ENCODE measurements at regions not wholly inside any gene's neighbourhood (a gene's known extent, or its start where the extent isn't known, plus 50 kb on each side); places are given as distances from the start of the nearest gene placed in this dataset.

DNA sequence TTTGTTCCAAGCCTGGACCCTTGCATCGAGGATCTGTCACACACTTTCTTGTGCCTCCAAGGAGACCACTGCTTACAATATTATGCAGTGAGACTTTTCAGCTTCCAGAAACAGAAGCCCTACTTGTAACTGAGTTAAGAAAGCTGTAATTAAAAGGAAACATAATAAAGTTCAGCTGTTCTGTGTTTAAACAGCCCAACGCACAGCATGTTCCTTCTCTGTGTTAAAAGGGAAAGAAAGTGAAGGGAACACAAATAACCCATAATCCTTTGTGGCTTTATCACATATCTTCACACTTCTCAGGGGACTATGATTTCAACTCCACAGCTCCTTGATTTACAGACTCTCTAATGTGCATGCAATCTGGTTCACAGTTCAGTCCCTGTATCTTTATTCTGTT, 200.3 kb upstream of the MTNR1B start:
- 0 out of 7 replicates have a peak overlapping the region, but pooled peaks of 1 of the 3 experiments have one; percentile 7 for H3K27ac Mint-ChIP-seq
- H2BK12ac ChIP-seq (ENCODE audit: insufficient read length, low read depth, low read length) = no peak overlapping the region
- no peak overlapping the region for H3K4me2 ChIP-seq (ENCODE audit: insufficient read depth, insufficient read length, low read length)
- no peaks in the 10 kb centered on the region for H3K9me3 Mint-ChIP-seq
- H3K56ac ChIP-seq (ENCODE audit: insufficient read length, low read depth, low read length) = no peak overlapping the region
- WGBS (ENCODE audit: extremely low coverage, insufficient read length, low lambda C conversion rate) = no CpG with 5 or more reads among the region's 2 CpGs
- H4K20me1 ChIP-seq (ENCODE audit: control insufficient read depth, insufficient read depth, insufficient read length) = no peaks in the 10 kb centered on the region
- H3K27me3 Mint-ChIP-seq (ENCODE audit: low read depth) = no peaks in the 10 kb centered on the region
- TF ChIP-seq, protein P1, sequence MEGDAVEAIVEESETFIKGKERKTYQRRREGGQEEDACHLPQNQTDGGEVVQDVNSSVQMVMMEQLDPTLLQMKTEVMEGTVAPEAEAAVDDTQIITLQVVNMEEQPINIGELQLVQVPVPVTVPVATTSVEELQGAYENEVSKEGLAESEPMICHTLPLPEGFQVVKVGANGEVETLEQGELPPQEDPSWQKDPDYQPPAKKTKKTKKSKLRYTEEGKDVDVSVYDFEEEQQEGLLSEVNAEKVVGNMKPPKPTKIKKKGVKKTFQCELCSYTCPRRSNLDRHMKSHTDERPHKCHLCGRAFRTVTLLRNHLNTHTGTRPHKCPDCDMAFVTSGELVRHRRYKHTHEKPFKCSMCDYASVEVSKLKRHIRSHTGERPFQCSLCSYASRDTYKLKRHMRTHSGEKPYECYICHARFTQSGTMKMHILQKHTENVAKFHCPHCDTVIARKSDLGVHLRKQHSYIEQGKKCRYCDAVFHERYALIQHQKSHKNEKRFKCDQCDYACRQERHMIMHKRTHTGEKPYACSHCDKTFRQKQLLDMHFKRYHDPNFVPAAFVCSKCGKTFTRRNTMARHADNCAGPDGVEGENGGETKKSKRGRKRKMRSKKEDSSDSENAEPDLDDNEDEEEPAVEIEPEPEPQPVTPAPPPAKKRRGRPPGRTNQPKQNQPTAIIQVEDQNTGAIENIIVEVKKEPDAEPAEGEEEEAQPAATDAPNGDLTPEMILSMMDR (conservative IDR thresholded peaks at IDR 0.05) = no peak
- peaks cover 0 to 6% (median 0%) of the 10 kb centered on the region in 3 experiments; a peak in 2 of 7 replicates for H3K36me3 Mint-ChIP-seq (ENCODE audit: insufficient read depth in 1 of 3, low read depth in 3 of 3)
- H3K27ac ChIP-seq (ENCODE audit: insufficient read length, low read depth, low read length) = no peak overlapping the region
- H3K23me2 ChIP-seq (ENCODE audit: insufficient read length, low read depth, low read length, poor library complexity, severe bottlenecking) = no peaks in the 10 kb centered on the region
- H3K79me2 ChIP-seq (ENCODE audit: insufficient read depth, low read length) = no peaks in the 10 kb centered on the region
- H3K4me3 Mint-ChIP-seq = no peak overlapping the region
- H3K14ac ChIP-seq (ENCODE audit: insufficient read depth, low read length) = no peak overlapping the region
- H3K18ac ChIP-seq (ENCODE audit: insufficient read length, low read depth, low read length) = no peak overlapping the region
- no peak overlapping the region for H4K91ac ChIP-seq (ENCODE audit: insufficient read length, low read depth, low read length)
- no peak overlapping the region for H2BK120ac ChIP-seq (ENCODE audit: low read depth, low read length, poor library complexity, severe bottlenecking)
- H2BK5ac ChIP-seq (ENCODE audit: insufficient read length, low read length) = no peak overlapping the region
- H2BK15ac ChIP-seq (ENCODE audit: low read depth, low read length) = no peak overlapping the region
- no peak for DNase-seq
- H2BK20ac ChIP-seq (ENCODE audit: low read depth, low read length, poor library complexity, severe bottlenecking) = no peak overlapping the region
- no peak overlapping the region for H4K5ac ChIP-seq (ENCODE audit: insufficient read length, low read depth, low read length)
- no peak overlapping the region for H3K23ac ChIP-seq (ENCODE audit: insufficient read length, low read depth, low read length)
- H4K8ac ChIP-seq (replicated peaks; ENCODE audit: insufficient read length, low read depth, low read length) = no peak overlapping the region
- no peak overlapping the region for H2AFZ ChIP-seq (ENCODE audit: low read length)
- no peak overlapping the region for H3K4ac ChIP-seq (ENCODE audit: low read depth, low read length)
- H3K4me1 ChIP-seq (ENCODE audit: insufficient read depth, low read length) = no peaks in the 10 kb centered on the region
- H3K9ac ChIP-seq (ENCODE audit: extremely low read depth, insufficient read length, low read length) = no peak overlapping the region
- peaks cover 15 to 16% of the 10 kb centered on the region in 2 experiments for H3K4me1 Mint-ChIP-seq
- H3K27me3 ChIP-seq (ENCODE audit: insufficient read depth, low read length) = no peaks in the 10 kb centered on the region
- no peaks in the 10 kb centered on the region for H3K9me3 ChIP-seq (ENCODE audit: control insufficient read depth, low read depth, low read length)
- no peaks in the 10 kb centered on the region for H3K79me1 ChIP-seq (ENCODE audit: insufficient read depth, low read depth, low read length, poor library complexity, severe bottlenecking)
- H3T11ph ChIP-seq (ENCODE audit: low read length) = no peak overlapping the region
- no peak overlapping the region for H2AK5ac ChIP-seq (ENCODE audit: insufficient read length, low read length)
